ENCODE measurements at regions not wholly inside any gene's neighbourhood (a gene's known extent, or its start where the extent isn't known, plus 50 kb on each side); places are given as distances from the start of the nearest gene placed in this dataset.

- no peaks in the 10 kb centered on the region for H3K27me3 ChIP-seq (ENCODE audit: insufficient read depth in 3 of 3, low read length in 2 of 3)
- ATAC-seq (no peak), DNase-seq (no peak)
- H3K9me3 ChIP-seq = no peaks in the 10 kb centered on the region
- no peaks in the 10 kb centered on the region for H3K4me1 ChIP-seq
- WGBS, 3 donors = 50 to 55% (median 52%) methylated on average over 4 of the region's 4 CpGs
- TF ChIP-seq, protein P1, sequence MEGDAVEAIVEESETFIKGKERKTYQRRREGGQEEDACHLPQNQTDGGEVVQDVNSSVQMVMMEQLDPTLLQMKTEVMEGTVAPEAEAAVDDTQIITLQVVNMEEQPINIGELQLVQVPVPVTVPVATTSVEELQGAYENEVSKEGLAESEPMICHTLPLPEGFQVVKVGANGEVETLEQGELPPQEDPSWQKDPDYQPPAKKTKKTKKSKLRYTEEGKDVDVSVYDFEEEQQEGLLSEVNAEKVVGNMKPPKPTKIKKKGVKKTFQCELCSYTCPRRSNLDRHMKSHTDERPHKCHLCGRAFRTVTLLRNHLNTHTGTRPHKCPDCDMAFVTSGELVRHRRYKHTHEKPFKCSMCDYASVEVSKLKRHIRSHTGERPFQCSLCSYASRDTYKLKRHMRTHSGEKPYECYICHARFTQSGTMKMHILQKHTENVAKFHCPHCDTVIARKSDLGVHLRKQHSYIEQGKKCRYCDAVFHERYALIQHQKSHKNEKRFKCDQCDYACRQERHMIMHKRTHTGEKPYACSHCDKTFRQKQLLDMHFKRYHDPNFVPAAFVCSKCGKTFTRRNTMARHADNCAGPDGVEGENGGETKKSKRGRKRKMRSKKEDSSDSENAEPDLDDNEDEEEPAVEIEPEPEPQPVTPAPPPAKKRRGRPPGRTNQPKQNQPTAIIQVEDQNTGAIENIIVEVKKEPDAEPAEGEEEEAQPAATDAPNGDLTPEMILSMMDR (IDR thresholded peaks at IDR 0.05) = no peak
- no peak overlapping the region for H3K4me3 ChIP-seq
- intact Hi-C loops (cut with DNase I) = no loop called here
- H3K36me3 ChIP-seq (ENCODE audit: insufficient read depth in 1 of 2, low read depth in 1 of 2) = no peaks in the 10 kb centered on the region
- no peak overlapping the region for H3K27ac ChIP-seq
These were observed 785.5 kb upstream of the EDIL3 start for GRCh38 chr5:85170183-85170582.

DNA sequence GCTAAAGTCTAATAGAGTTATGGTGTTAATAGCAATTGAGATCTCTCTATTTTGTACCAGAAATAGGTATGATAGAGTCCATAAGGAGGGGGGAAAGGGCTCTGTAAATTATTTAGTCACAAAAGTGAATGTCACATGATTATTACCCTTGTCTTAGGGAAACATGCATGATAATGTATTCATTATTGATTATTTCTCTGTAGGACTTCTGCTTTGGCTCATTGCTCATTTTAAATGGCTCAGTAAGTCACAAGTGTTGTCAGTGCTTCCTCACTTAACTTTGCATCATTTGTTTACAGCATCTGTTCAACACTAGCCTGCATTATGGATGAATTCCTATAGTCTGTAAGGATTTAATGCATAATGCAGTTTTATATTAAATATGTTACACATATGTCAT lies 788.8 kb upstream of the EDIL3 start:
- no peaks in the 10 kb centered on the region for H3K36me3 ChIP-seq (ENCODE audit: insufficient read depth in 1 of 2, low read depth in 1 of 2)
- H3K4me1 ChIP-seq = no peaks in the 10 kb centered on the region
- H3K4me3 ChIP-seq = no peak overlapping the region
- no peaks in the 10 kb centered on the region for H3K27me3 ChIP-seq (ENCODE audit: insufficient read depth in 3 of 3, low read length in 2 of 3)
- DNase-seq (no peak), ATAC-seq (no peak)
- intact Hi-C loops (cut with DNase I) = no loop called here
- H3K27ac ChIP-seq = no peak overlapping the region
- TF ChIP-seq, protein P1 (IDR thresholded peaks at IDR 0.05) = no peak
- no peaks in the 10 kb centered on the region for H3K9me3 ChIP-seq

DNA sequence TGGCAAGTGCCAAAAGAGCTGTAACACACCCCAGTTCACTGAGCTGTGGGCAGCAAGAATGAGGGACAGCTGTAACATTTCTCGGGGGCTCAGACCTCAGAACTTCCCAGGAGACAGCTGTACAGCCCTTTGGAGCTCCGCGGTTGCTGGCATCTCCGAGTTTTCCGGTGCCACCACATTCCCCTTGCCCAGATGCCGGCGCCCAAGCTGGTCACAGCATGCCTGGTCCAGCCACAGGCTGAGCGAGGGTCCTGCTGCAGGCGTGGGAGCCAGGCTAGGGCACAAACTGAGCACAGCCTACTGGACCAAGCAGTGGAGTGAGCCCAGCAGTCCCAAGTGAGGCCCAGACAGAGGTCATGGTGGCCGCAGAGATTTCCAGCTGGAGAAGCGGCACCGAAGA lies 797.7 kb upstream of the EDIL3 start:
- 82 to 84% (median 82%) methylated on average over 12 of the region's 12 CpGs for WGBS, 3 donors
- DNase-seq = no peak
- no peaks in the 10 kb centered on the region for H3K9me3 ChIP-seq
- H3K27ac ChIP-seq = no peak overlapping the region
- H3K36me3 ChIP-seq (ENCODE audit: insufficient read depth in 1 of 2, low read depth in 1 of 2) = no peaks in the 10 kb centered on the region
- no peak for ATAC-seq
- no peaks in the 10 kb centered on the region for H3K27me3 ChIP-seq (ENCODE audit: insufficient read depth in 3 of 3, low read length in 2 of 3)
- no peaks in the 10 kb centered on the region for H3K4me1 ChIP-seq
- intact Hi-C loops (cut with DNase I) = no loop called here
- H3K4me3 ChIP-seq = no peak overlapping the region
- TF ChIP-seq, protein P1 (IDR thresholded peaks at IDR 0.05) = no peak

GRCh38 chr5:85204289-85204688 lies 819.6 kb upstream of the EDIL3 start:
- Histone ChIP-seq H3K27me3 (ENCODE audit: insufficient read depth in 3 of 3, low read length in 2 of 3) (no peaks in the 10 kb centered on the region), H3K27ac (no peak overlapping the region), H3K36me3 (ENCODE audit: insufficient read depth in 1 of 2, low read depth in 1 of 2) (no peaks in the 10 kb centered on the region), H3K9me3 (no peaks in the 10 kb centered on the region), H3K4me1 (no peaks in the 10 kb centered on the region), H3K4me3 (no peak overlapping the region)
- 83 to 92% (median 90%) methylated on average over 11 of the region's 11 CpGs for WGBS, 3 donors
- no peak for DNase-seq
- no peak for ATAC-seq
- TF ChIP-seq, protein P1 (IDR thresholded peaks at IDR 0.05) = no peak
- intact Hi-C loops (cut with DNase I) = no loop called here

DNA sequence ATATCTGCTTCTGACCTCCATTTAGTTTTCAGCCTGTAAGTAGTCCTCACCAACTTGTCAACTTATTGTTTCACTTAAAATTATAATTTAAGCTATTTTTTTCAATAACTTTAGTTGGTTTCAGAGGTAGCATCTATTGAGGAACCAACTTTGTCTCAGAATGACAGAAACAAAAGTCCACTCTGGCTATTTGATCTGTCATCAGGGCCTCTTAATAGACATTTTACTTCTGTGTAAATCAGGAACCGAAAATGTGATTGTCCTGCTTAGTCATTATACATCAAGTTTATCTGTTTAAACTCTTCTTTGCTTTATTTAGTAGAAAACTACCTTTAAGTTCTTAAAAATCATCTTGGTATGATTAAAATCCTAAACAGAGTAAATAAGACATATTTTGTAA lies 820.8 kb upstream of the EDIL3 start:
- TF ChIP-seq, protein P1 (IDR thresholded peaks at IDR 0.05) = no peak
- DNase-seq (no peak), ATAC-seq (no peak)
- Histone ChIP-seq H3K4me3 (no peak overlapping the region), H3K4me1 (no peaks in the 10 kb centered on the region), H3K36me3 (ENCODE audit: insufficient read depth in 1 of 2, low read depth in 1 of 2) (no peaks in the 10 kb centered on the region), H3K27ac (no peak overlapping the region), H3K27me3 (ENCODE audit: insufficient read depth in 3 of 3, low read length in 2 of 3) (no peaks in the 10 kb centered on the region), H3K9me3 (no peaks in the 10 kb centered on the region)
- intact Hi-C loops (cut with DNase I) = no loop called here
- 60 to 78% (median 60%) methylated on average over 1 of the region's 1 CpG for WGBS, 3 donors

Measured in psoas muscle (tissue), 7 donors.